HL-60 (cell line): ENCODE measurements at regions not wholly inside any gene's neighbourhood (a gene's known extent, or its start where the extent isn't known, plus 50 kb on each side); places are given as distances from the start of the nearest gene placed in this dataset.

ENCODE experiments used
- DNase-seq, 2 experiments: peaks; one replicate each; pipeline ENCODE4 v3.0.0-alpha.2; 2010 to 2020; ENCODE audit warnings: low read depth in 1 of 2, low spot score in 1 of 2
- H3K27ac ChIP-seq: fragments of 250-450 bp; sonication (Bioruptor Pico); replicated peaks from 2 replicates; pipeline ENCODE4 v1.5.1; 2020; ENCODE audit warnings: mild to moderate bottlenecking, moderate library complexity
- H3K27me3 ChIP-seq: fragments of 250-450 bp; sonication (Bioruptor Pico); 2 replicates; pipeline ENCODE4 v1.5.1; 2021; ENCODE audit warnings: mild to moderate bottlenecking, moderate library complexity; ENCODE audit not compliant: insufficient read depth, poor library complexity, severe bottlenecking
- H3K4me3 ChIP-seq: replicated peaks from 2 replicates; pipeline ENCODE4 v1.5.1; 2011; ENCODE audit warnings: mild to moderate bottlenecking, control low read depth, low read length; ENCODE audit not compliant: insufficient read depth
- GABPA ChIP-seq: IDR thresholded peaks from 2 replicates; pipeline ENCODE4 v1.6.1; 2012; ENCODE audit warnings: low read depth
- POLR2AphosphoS5 ChIP-seq: IDR thresholded peaks from 2 replicates; pipeline ENCODE4 v1.6.1; 2012; ENCODE audit warnings: low read depth
- SPI1 ChIP-seq: IDR thresholded peaks from 2 replicates; pipeline ENCODE4 v1.6.1; 2012; ENCODE audit warnings: low read depth, mild to moderate bottlenecking, borderline replicate concordance
- TF ChIP-seq, protein P1 (sequence below): IDR thresholded peaks from one replicate; pipeline ENCODE4 v1.5.1; 2011; ENCODE audit warnings: low read length, control low read depth, inconsistent platforms; ENCODE audit not compliant: insufficient read depth
- TF ChIP-seq, protein P2 (sequence below): IDR thresholded peaks from 2 replicates; pipeline ENCODE4 v1.6.1; 2012; ENCODE audit warnings: low read depth; ENCODE audit not compliant: insufficient replicate concordance

DNA sequence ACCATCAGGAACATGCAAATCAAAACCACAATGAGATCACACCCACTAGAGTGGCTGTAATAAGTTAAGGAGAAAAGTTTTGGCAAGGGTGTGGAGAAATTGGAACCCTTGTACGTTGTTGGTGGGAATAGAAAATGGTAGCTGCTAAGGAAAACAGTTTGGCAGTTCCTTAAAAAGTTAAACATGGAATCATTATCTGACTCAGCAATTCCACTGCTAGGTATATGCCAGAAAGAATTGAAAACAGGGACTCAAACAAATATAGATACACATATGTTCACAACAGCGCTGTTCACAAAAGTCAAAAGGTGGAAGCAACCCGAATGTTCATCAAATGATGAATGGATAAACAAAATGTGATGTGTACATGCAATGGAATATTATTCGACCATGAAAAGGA, 138.8 kb upstream of the ATP2B2 start:
- no peak overlapping the region for H3K4me3 ChIP-seq
- no peak overlapping the region for H3K27ac ChIP-seq
- no peak for DNase-seq
- no peaks in the 10 kb centered on the region for H3K27me3 ChIP-seq
- TF ChIP-seq, protein P1, sequence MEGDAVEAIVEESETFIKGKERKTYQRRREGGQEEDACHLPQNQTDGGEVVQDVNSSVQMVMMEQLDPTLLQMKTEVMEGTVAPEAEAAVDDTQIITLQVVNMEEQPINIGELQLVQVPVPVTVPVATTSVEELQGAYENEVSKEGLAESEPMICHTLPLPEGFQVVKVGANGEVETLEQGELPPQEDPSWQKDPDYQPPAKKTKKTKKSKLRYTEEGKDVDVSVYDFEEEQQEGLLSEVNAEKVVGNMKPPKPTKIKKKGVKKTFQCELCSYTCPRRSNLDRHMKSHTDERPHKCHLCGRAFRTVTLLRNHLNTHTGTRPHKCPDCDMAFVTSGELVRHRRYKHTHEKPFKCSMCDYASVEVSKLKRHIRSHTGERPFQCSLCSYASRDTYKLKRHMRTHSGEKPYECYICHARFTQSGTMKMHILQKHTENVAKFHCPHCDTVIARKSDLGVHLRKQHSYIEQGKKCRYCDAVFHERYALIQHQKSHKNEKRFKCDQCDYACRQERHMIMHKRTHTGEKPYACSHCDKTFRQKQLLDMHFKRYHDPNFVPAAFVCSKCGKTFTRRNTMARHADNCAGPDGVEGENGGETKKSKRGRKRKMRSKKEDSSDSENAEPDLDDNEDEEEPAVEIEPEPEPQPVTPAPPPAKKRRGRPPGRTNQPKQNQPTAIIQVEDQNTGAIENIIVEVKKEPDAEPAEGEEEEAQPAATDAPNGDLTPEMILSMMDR: no peak
- TF ChIP-seq, protein P2, sequence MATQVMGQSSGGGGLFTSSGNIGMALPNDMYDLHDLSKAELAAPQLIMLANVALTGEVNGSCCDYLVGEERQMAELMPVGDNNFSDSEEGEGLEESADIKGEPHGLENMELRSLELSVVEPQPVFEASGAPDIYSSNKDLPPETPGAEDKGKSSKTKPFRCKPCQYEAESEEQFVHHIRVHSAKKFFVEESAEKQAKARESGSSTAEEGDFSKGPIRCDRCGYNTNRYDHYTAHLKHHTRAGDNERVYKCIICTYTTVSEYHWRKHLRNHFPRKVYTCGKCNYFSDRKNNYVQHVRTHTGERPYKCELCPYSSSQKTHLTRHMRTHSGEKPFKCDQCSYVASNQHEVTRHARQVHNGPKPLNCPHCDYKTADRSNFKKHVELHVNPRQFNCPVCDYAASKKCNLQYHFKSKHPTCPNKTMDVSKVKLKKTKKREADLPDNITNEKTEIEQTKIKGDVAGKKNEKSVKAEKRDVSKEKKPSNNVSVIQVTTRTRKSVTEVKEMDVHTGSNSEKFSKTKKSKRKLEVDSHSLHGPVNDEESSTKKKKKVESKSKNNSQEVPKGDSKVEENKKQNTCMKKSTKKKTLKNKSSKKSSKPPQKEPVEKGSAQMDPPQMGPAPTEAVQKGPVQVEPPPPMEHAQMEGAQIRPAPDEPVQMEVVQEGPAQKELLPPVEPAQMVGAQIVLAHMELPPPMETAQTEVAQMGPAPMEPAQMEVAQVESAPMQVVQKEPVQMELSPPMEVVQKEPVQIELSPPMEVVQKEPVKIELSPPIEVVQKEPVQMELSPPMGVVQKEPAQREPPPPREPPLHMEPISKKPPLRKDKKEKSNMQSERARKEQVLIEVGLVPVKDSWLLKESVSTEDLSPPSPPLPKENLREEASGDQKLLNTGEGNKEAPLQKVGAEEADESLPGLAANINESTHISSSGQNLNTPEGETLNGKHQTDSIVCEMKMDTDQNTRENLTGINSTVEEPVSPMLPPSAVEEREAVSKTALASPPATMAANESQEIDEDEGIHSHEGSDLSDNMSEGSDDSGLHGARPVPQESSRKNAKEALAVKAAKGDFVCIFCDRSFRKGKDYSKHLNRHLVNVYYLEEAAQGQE: no peak
- TF ChIP-seq POLR2AphosphoS5: no peak
- TF ChIP-seq SPI1: no peak
- no peak for TF ChIP-seq GABPA

DNA sequence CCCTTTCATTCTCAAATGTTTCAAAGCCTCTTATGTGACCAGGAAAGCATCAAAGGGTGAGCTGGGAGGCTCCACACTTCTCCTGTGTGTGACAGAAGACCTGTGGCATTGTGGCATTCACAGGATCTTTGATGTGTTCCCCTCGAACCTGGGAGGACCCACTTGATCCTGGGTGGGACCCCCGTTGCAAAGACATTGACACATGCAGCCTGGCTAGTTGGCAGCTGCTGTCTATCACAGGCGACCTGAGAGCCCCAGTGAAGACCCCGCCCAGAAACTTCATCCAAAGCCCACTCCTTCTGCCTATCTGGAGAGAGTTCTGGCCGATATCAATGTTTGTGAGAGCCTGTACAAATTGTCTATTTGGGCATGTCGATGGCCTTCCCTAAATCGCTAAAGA, 140.4 kb upstream of the ATP2B2 start:
- TF ChIP-seq, protein P2: no peak
- no peak for TF ChIP-seq POLR2AphosphoS5
- TF ChIP-seq, protein P1: no peak
- TF ChIP-seq SPI1: no peak
- TF ChIP-seq GABPA: no peak
- DNase-seq: no peak
- Histone ChIP-seq H3K27me3 (no peaks in the 10 kb centered on the region), H3K27ac (no peak overlapping the region), H3K4me3 (no peak overlapping the region)

DNA sequence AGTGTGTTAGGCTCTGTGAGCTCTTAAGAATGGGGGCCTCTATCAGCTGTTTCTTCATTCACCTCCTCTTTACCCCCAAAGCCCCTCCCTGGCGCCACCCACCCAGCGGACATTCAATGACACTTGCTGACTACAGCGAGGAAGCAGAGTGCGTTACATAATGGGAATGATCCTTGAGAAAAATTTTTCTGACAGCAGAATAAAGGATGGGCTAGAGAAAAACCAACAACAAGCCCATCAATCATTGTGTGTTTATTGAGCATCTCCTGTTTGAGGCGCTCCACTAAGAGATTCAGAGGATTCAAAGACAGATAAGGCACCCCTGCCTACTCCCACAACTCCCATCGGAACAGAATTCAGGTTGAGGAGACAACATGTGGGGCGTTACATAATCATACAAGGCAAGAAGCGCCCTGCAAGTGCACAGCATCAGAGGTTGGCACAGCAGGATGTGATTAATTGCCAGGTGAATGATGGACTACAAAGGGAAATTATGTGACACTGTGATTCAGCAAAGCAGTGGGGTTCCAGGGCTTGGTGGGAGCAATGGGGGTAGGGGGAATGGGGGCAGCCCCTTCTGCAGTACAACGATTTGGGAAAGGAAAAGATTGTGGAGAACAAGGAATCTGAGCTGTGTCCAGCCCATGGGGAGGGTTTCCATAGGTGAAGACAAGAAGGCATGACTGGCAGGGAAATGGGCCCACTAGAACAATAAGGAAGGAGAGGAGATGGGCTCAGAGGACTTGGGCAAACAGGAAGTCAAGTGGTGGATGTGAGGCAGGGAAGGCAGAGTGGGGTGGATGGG, 141.3 kb upstream of the ATP2B2 start:
- Histone ChIP-seq H3K4me3 (no peak overlapping the region), H3K27ac (no peak overlapping the region), H3K27me3 (no peaks in the 10 kb centered on the region)
- TF ChIP-seq, protein P1: no peak
- TF ChIP-seq, protein P2: no peak
- TF ChIP-seq SPI1 (no peak), GABPA (no peak), POLR2AphosphoS5 (no peak)
- DNase-seq: no peak
